DOHH2 (cell line): ENCODE measurements at regions not wholly inside any gene's neighbourhood (a gene's known extent, or its start where the extent isn't known, plus 50 kb on each side); places are given as distances from the start of the nearest gene placed in this dataset.

ENCODE experiments used
- H3F3A ChIP-seq: fragments of 200-600 bp; sonication (generic), shearing (Covaris generic); 2 replicates; pipeline ENCODE4 v1.6.0; 2016; ENCODE audit warnings: antibody characterized with exemption, mild to moderate bottlenecking; ENCODE audit not compliant: control insufficient read depth, insufficient read depth
- H3K27ac ChIP-seq: fragments of 200-600 bp; sonication (generic); 2 replicates; pipeline ENCODE4 v1.5.1; 2014; ENCODE audit warnings: low read depth, mild to moderate bottlenecking, low read length, moderate library complexity
- H3K27me3 ChIP-seq: fragments of 200-600 bp; sonication (generic); 2 replicates; pipeline ENCODE4 v1.6.1; 2014; ENCODE audit warnings: mild to moderate bottlenecking, low read length, mixed read lengths; ENCODE audit not compliant: control insufficient read depth
- H3K36me3 ChIP-seq: fragments of 200-600 bp; sonication (generic); 2 replicates; pipeline ENCODE4 v1.6.1; 2014; ENCODE audit warnings: mild to moderate bottlenecking, low read length, moderate library complexity, mixed read lengths; ENCODE audit not compliant: control insufficient read depth
- H3K4me1 ChIP-seq: fragments of 200-600 bp; sonication (generic); 2 replicates; pipeline ENCODE4 v1.6.1; 2014; ENCODE audit warnings: mild to moderate bottlenecking, low read length, mixed read lengths; ENCODE audit not compliant: control insufficient read depth
- H3K4me2 ChIP-seq: fragments of 200-600 bp; sonication (generic); 2 replicates; pipeline ENCODE4 v1.6.0; 2014; ENCODE audit warnings: mild to moderate bottlenecking, low read length, moderate library complexity
- H3K4me3 ChIP-seq: fragments of 200-600 bp; sonication (generic); 2 replicates; pipeline ENCODE4 v1.5.1; 2014; ENCODE audit warnings: mild to moderate bottlenecking, low read length, mixed read lengths
- H3K79me2 ChIP-seq: fragments of 200-600 bp; sonication (generic); 2 replicates; pipeline ENCODE4 v1.6.1; 2014; ENCODE audit warnings: mild to moderate bottlenecking, low read length, mixed read lengths; ENCODE audit not compliant: control insufficient read depth
- H3K9me2 ChIP-seq: fragments of 200-600 bp; sonication (generic); replicated peaks from 2 replicates; pipeline ENCODE4 v1.6.1; 2014; ENCODE audit warnings: mild to moderate bottlenecking, low read length, mixed read lengths; ENCODE audit not compliant: control insufficient read depth
- H3K9me3 ChIP-seq: fragments of 200-600 bp; sonication (generic); 2 replicates; pipeline ENCODE4 v1.6.1; 2014; ENCODE audit warnings: antibody characterized with exemption, low read length, mixed read lengths; ENCODE audit not compliant: control insufficient read depth, insufficient read depth
- H4K20me1 ChIP-seq: fragments of 200-600 bp; sonication (generic); 2 replicates; pipeline ENCODE4 v1.6.0; 2014; ENCODE audit warnings: low read depth, mild to moderate bottlenecking, antibody characterized with exemption, low read length, moderate library complexity; ENCODE audit not compliant: control insufficient read depth, insufficient read depth
- EZH2phosphoT487 ChIP-seq: fragments of 200-600 bp; sonication (generic); IDR thresholded peaks from 2 replicates; pipeline ENCODE4 v1.6.1; 2017; ENCODE audit warnings: borderline replicate concordance, mild to moderate bottlenecking, antibody characterized with exemption, low read length, moderate library complexity, mixed read lengths
- TF ChIP-seq, protein P1 (sequence below): fragments of 200-600 bp; sonication (generic); IDR thresholded peaks from one replicate; pipeline ENCODE4 v1.5.1; 2014; ENCODE audit warnings: antibody characterized with exemption, mild to moderate bottlenecking, low read depth, low read length; ENCODE audit not compliant: poor library complexity, severe bottlenecking

DNA sequence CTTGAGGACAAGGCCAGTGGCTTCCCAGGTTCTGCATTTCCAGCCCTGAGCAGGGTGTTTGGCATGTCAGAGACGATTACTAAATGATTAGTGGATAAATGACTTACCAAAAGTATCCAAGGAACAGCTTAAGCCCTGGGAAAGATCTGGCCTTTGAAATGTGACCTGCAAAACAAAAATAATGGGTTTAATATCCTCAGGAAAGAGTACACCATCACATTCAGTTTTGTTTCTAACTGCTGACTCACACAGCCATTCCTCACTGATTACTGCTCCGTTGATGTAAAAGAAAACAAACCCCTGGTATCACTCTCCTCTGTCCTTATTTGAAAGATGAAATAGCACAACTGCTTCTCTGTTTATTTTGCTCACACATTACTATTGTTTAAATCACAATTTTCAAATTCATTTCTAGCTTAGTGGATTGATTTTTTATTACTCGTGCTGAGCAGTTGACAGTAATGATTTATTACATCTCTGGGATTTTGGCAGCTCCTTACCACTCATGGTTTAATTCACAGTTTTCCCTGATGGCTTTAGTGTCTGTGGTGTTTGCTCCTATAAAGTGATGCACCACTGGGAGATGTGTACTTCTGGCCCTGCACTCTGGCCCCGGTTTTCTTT lies 117.0 kb downstream of the CBLL2 start:
- Histone ChIP-seq H3F3A (no peaks in the 10 kb centered on the region), H3K4me2 (no peak overlapping the region), H3K27ac (no peak overlapping the region), H3K4me3 (no peak overlapping the region), H3K27me3 (no peaks in the 10 kb centered on the region), H3K36me3 (no peaks in the 10 kb centered on the region), H3K4me1 (no peaks in the 10 kb centered on the region), H3K9me2 (no peaks in the 10 kb centered on the region), H3K9me3 (no peaks in the 10 kb centered on the region), H3K79me2 (no peaks in the 10 kb centered on the region), H4K20me1 (no peaks in the 10 kb centered on the region)
- TF ChIP-seq, protein P1, sequence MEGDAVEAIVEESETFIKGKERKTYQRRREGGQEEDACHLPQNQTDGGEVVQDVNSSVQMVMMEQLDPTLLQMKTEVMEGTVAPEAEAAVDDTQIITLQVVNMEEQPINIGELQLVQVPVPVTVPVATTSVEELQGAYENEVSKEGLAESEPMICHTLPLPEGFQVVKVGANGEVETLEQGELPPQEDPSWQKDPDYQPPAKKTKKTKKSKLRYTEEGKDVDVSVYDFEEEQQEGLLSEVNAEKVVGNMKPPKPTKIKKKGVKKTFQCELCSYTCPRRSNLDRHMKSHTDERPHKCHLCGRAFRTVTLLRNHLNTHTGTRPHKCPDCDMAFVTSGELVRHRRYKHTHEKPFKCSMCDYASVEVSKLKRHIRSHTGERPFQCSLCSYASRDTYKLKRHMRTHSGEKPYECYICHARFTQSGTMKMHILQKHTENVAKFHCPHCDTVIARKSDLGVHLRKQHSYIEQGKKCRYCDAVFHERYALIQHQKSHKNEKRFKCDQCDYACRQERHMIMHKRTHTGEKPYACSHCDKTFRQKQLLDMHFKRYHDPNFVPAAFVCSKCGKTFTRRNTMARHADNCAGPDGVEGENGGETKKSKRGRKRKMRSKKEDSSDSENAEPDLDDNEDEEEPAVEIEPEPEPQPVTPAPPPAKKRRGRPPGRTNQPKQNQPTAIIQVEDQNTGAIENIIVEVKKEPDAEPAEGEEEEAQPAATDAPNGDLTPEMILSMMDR = no peak
- no peak for TF ChIP-seq EZH2phosphoT487

DNA sequence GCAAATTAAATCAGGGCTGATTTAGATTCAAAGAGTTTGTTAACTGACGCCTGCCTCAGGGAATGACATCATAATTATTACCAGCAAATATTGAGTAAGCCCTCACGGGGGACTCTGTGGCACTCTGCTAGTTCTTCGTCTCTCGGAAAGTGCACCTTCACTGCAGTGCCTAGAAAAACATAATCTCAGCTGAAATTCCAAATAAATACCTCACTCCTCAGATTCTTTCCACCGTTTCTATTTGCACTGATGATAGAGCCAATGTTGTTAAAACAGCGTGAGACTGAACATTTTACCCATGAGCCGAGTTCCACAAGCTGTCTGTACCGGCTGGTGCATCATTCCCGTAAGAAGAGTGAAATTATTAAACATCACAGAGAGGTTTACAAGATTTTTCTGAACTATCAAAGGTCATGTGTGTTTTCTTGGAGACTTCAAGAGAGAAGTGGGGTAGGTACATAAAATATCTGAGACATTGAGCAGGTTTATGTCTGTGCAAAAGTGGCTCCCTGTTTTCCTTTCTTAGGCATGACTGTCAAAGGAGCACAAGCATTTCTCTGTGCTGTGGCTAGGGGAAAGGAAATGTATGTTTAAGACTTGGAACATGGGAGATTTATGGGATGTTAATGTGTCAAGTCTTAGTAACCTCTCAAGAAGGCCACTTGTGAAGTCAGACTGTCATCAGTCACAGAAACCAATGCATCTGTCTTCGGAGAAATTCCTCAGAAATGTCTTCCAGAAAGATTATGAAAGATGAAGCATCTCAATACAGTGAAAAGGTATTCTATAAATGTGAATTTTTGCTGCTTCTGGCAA lies 119.6 kb downstream of the CBLL2 start:
- no peak overlapping the region for H3K4me2 ChIP-seq
- H3K27ac ChIP-seq = no peak overlapping the region
- H3F3A ChIP-seq = no peaks in the 10 kb centered on the region
- H4K20me1 ChIP-seq = no peaks in the 10 kb centered on the region
- H3K36me3 ChIP-seq = no peaks in the 10 kb centered on the region
- no peaks in the 10 kb centered on the region for H3K79me2 ChIP-seq
- H3K4me3 ChIP-seq = no peak overlapping the region
- no peaks in the 10 kb centered on the region for H3K9me3 ChIP-seq
- no peak for TF ChIP-seq EZH2phosphoT487
- TF ChIP-seq, protein P1 = no peak
- no peaks in the 10 kb centered on the region for H3K27me3 ChIP-seq
- H3K9me2 ChIP-seq = no peaks in the 10 kb centered on the region
- H3K4me1 ChIP-seq = no peaks in the 10 kb centered on the region

DNA sequence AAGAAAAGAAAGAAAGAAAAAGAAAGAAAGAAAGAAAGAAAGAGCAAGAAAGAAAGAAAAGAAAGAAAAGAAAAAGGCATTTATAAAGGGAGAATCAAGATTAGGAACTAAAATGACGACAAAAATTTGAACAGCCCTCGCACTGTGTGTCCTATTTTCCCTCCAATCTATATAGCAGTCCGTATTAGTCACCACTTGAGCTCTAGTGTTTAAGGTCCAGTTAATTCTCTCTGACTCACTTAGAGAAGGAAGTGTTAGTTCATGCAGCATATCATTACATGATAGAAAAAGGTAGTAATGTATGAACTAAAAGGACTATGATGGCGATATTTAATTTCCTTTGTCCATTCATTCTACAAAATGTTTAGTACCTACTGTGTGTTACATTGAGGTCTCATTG lies 122.7 kb downstream of the CBLL2 start:
- Histone ChIP-seq H3K27ac (no peak overlapping the region), H3K79me2 (no peaks in the 10 kb centered on the region), H3K4me1 (no peaks in the 10 kb centered on the region), H3K9me2 (no peaks in the 10 kb centered on the region), H3K4me2 (no peak overlapping the region), H3K27me3 (no peaks in the 10 kb centered on the region), H3K4me3 (no peak overlapping the region), H3K36me3 (no peaks in the 10 kb centered on the region), H4K20me1 (no peaks in the 10 kb centered on the region), H3F3A (no peaks in the 10 kb centered on the region), H3K9me3 (no peaks in the 10 kb centered on the region)
- TF ChIP-seq EZH2phosphoT487 = no peak

DNA sequence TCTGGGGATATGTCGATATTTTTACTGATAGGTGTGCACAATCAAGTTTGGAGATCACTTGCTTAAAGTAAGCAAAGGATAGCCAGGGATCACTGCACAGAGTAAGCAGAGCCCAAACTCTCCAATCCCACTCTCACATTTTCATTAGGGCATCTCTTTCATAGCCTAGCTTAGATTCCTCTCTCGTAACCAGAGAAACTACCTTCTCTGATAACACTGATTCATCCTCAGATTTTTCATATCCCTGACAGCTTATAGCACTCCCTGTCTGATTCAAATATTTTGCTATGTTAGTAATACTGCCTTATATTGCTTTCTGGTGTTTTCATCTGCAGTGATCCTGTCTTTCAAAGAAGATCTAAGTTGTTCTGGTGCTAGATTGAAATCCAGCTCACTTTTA lies 123.7 kb downstream of the CBLL2 start:
- Histone ChIP-seq H3K4me2 (no peak overlapping the region), H3K27ac (no peak overlapping the region), H3K9me3 (no peaks in the 10 kb centered on the region), H3K27me3 (no peaks in the 10 kb centered on the region), H3K9me2 (no peaks in the 10 kb centered on the region), H3K4me1 (no peaks in the 10 kb centered on the region), H3K36me3 (no peaks in the 10 kb centered on the region), H3K79me2 (no peaks in the 10 kb centered on the region), H4K20me1 (no peaks in the 10 kb centered on the region), H3F3A (no peaks in the 10 kb centered on the region), H3K4me3 (no peak overlapping the region)
- TF ChIP-seq, protein P1 = no peak
- TF ChIP-seq EZH2phosphoT487 = no peak
